GM12864 (cell line): ENCODE measurements at regions not wholly inside any gene's neighbourhood (a gene's known extent, or its start where the extent isn't known, plus 50 kb on each side); places are given as distances from the start of the nearest gene placed in this dataset.
"Not testable (repeated sequence)": the region's sequence is repeated elsewhere in the genome, so short reads cannot be mapped to it uniquely, and the experiment has no call there.

Experiments used
- DNase-seq: peaks from one replicate; pipeline ENCODE4 v3.0.0-alpha.2; 2011; ENCODE audit warnings: low read depth
- H3K4me3 ChIP-seq: 2 replicates; pipeline ENCODE4 v1.5.1; 2011; ENCODE audit warnings: mild to moderate bottlenecking, low read depth, low read length, control low read depth
- TF ChIP-seq, protein P1 (sequence below): IDR thresholded peaks from 2 replicates; pipeline ENCODE4 v1.5.1; 2011; ENCODE audit warnings: low read depth, mild to moderate bottlenecking, moderate library complexity, low read length, control low read depth, inconsistent platforms; ENCODE audit errors: missing control alignments

DNA sequence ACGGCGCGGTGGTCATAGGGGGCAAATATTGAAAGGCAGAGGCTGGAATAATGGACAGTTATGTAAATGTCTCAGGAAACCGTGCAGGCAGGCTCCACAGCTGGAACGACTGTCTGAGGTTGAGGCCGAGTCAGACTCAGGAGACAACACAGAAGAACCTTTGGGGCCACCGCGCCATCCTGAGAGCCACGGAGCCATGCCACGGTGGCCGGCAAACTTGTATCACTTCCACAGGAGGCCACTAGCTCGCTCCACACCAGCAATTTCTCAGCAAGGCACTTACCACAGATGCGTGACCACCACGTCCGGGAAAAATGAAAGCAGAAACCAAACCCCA, 156.7 kb upstream of the SALL3 start:
- H3K4me3 ChIP-seq = no peak overlapping the region
- no peak for DNase-seq
- TF ChIP-seq, protein P1, sequence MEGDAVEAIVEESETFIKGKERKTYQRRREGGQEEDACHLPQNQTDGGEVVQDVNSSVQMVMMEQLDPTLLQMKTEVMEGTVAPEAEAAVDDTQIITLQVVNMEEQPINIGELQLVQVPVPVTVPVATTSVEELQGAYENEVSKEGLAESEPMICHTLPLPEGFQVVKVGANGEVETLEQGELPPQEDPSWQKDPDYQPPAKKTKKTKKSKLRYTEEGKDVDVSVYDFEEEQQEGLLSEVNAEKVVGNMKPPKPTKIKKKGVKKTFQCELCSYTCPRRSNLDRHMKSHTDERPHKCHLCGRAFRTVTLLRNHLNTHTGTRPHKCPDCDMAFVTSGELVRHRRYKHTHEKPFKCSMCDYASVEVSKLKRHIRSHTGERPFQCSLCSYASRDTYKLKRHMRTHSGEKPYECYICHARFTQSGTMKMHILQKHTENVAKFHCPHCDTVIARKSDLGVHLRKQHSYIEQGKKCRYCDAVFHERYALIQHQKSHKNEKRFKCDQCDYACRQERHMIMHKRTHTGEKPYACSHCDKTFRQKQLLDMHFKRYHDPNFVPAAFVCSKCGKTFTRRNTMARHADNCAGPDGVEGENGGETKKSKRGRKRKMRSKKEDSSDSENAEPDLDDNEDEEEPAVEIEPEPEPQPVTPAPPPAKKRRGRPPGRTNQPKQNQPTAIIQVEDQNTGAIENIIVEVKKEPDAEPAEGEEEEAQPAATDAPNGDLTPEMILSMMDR = no peak

DNA sequence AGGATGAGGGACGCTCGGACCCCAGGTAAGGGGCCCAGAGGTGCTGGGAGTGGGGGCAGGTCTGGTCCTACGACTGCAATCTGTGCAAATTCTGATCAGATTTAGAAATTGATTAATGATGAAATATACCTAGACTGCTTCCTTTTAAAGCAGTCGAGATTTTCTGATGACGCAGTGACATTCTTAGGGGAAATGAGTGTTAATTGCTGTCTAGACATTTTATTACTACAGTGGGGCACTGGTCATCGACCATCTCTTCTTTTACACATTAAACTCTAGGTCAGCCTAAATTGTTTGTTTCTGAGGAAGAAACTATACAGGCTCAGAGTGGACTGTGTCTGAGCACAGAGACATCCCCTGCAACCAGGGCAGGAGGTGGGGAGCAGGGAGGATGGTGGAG, 154.4 kb upstream of the SALL3 start:
- DNase-seq = no peak
- TF ChIP-seq, protein P1 = no peak
- H3K4me3 ChIP-seq = no peak overlapping the region

DNA sequence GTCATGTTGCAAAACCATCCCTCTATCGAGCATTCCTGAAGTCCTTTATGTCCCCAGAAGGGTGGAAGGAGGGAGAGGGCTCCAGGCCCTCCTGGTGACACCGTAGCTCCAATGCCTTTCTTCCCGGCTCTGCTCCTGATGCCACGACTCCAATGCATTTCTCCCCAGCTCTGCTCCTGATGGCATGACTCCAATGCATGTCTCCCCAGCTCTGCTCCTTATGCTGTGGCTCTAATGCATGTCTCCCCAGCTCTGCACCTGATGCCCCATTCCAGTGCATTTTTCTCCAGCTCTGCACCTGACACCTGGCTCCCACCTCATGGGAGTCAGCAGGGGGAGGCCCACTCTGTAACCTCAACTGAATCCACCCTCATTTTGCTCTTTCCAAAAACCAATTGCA, 153.0 kb upstream of the SALL3 start:
- TF ChIP-seq, protein P1 = no peak
- DNase-seq = no peak
- H3K4me3 ChIP-seq = no peak overlapping the region

DNA sequence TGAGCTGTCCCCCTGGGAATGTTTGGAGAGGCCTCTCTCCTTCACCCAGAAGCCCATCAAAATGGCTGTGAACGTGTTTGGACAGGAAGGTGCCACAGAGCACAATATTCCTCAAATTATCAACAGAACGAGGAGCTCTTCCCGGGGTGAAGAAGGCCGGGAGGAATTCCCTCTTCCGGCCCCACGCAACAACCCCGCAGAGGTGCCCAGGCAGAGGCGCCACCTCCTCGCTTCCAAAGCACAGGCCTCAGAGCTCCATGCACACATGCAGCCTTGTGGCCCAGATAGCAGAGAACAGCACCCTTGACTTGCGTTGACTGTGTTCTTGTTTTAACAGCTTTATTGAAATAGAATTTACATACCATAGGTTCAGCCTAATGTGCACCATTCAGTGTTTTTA, 152.5 kb upstream of the SALL3 start:
- TF ChIP-seq, protein P1 = no peak
- no peak for DNase-seq
- H3K4me3 ChIP-seq = no peak overlapping the region

DNA sequence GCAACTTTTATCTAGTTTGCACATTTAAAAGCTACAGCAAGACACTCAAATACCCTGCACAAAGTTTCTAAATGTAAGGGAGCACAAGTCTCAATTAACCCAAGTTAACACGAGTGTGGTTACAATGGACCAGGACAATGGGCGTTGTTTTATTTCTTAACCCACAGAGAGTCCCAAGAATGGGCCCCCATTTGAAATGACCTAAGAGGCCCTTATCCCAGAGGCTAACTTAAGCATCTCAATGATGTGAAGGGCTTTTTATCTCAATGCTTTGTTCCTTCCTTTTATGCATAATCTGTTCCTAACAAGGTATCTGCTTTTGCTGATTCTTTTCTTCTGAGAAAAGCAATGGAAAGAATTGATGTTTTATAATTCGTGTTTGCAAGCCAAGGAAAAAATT, 151.5 kb upstream of the SALL3 start:
- no peak overlapping the region for H3K4me3 ChIP-seq
- TF ChIP-seq, protein P1 = no peak
- DNase-seq = no peak

DNA sequence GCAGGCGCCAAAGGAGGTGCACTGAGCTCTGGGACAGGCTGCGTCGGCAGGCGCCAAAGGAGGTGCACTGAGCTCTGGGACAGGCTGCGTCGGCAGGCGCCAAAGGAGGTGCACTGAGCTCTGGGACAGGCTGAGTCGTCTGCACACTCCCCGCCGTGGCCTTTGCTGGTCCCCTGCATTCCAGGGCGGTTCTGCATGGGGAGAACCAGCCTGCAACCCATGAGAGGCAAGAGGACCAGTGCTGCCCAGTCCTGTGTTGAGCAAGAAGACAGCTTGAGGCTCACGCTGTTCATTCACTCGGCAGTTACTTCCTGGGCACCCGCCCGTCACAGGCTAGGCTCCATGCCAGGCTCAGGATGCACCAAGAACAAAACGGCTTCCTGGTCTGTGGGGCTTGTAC, 150.6 kb upstream of the SALL3 start:
- DNase-seq, H3K4me3 ChIP-seq: not testable (repeated sequence)

DNA sequence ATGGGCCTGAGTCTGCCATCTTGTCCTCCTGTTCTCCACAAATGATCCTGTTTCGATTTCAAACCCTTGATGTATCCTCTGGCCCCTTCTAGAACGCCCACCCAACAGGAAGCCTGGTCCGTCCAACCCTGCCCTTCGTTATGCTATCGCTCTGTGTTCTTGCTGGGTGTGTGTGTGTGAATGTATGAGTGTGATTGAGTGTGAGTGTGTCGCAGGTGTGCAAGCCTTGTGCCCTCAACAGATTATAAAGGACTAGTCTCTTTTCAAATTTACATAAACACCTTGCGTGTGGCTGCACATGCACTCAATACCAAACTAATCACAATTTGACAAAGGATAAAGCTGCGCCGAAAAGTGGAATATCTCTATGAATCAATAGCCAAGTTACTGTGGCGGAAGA, 149.5 kb upstream of the SALL3 start:
- TF ChIP-seq, protein P1 = no peak

DNA sequence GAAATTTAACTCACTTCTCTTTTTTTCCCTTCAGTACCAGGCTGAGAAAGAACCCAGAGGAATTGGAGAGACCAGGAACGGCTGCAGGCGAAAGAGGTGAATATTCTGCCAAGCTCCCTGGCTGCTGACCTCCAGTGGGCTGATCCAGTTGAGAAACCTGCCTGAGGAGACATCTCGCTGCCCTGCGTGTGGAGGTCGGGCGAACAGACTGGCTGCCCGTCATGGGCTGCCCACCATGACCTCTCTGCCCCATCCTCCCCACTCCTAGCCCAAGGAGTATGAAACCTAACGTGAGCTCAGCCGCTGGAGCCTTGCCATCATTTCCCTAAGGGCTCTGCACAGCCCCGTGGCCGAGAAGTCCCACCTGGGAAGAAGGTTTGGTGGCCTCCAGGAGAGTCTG, 148.8 kb upstream of the SALL3 start:
- no peak for DNase-seq
- H3K4me3 ChIP-seq = no peak overlapping the region
- TF ChIP-seq, protein P1 = no peak

More for the DNA sequence above, 149.5 kb upstream of the SALL3 start:
- no peak for DNase-seq
- H3K4me3 ChIP-seq = no peak overlapping the region
